Endothelial cell of umbilical vein (primary cell): ENCODE measurements at regions not wholly inside any gene's neighbourhood (a gene's known extent, or its start where the extent isn't known, plus 50 kb on each side); places are given as distances from the start of the nearest gene placed in this dataset.

Experiments used
- BruUV-seq: library from RNA; stranded (reverse); fragments of 400-500 nt; replicated peaks from 2 replicates; lab custom pipeline; 2021; lab: Mats Ljungman, UMichigan
- CTCF ChIA-PET: fragments of 300-600, 350-600 bp; sonication (Branson Sonifier 250); formaldehyde crosslinking; loops from one replicate; lab custom pipeline; 2021; ENCODE audit warnings: antibody characterized with exemption, inconsistent platforms; lab: Charles Lee
- POLR2A ChIA-PET: fragments of 300-600, 350-600 bp; sonication (Branson Sonifier 250); formaldehyde crosslinking; loops from one replicate; lab custom pipeline; 2021; ENCODE audit warnings: antibody characterized with exemption, inconsistent platforms; lab: Charles Lee
- DNase-seq: peaks from one replicate; pipeline ENCODE4 v3.0.0-alpha.2; 2011; ENCODE audit warnings: low read depth, low spot score
- FAIRE-seq: peaks from 2 replicates; lab custom pipeline; 2011; peaks lifted over from hg19 to GRCh38; lab: Jason Lieb, UNC
- H2AFZ ChIP-seq: 2 replicates; pipeline ENCODE4 v1.6.0; 2012; ENCODE audit warnings: low read depth, low read length, control low read depth, inconsistent platforms
- H3K27ac ChIP-seq: 2 replicates; pipeline ENCODE4 v1.5.1; 2011; ENCODE audit warnings: low read depth, mild to moderate bottlenecking, control low read depth, low read length, moderate library complexity; ENCODE audit not compliant: insufficient read depth
- H3K27me3 ChIP-seq, 2 experiments: 2 replicates each; pipeline versions ENCODE4 v1.6.0 to v1.6.1; 2011; ENCODE audit warnings: low read length in 2 of 2, mixed read lengths in 1 of 2; ENCODE audit not compliant: control insufficient read depth in 2 of 2, insufficient read depth in 2 of 2
- H3K36me3 ChIP-seq, 2 experiments: 2 replicates in 1 of 2; 3 replicates in 1 of 2; pipeline ENCODE4 v1.5.1; 2011; ENCODE audit warnings: low read length in 2 of 2, mild to moderate bottlenecking in 1 of 2, moderate library complexity in 1 of 2; ENCODE audit not compliant: control insufficient read depth in 2 of 2, insufficient read depth in 2 of 2; ENCODE audit errors: extremely low read depth in 1 of 2
- H3K4me1 ChIP-seq: 3 replicates; pipeline ENCODE4 v1.5.1; 2011; ENCODE audit warnings: mild to moderate bottlenecking, low read length; ENCODE audit not compliant: control insufficient read depth, insufficient read depth; ENCODE audit errors: extremely low read depth
- H3K4me2 ChIP-seq: 2 replicates; pipeline ENCODE4 v1.6.1; 2011; ENCODE audit warnings: low read length, control low read depth, mixed read lengths; ENCODE audit not compliant: insufficient read depth
- H3K4me3 ChIP-seq, 3 experiments: fragments of 200-600 bp in 1 of 3; sonication (generic), shearing (Covaris generic) in 1 of 3; replicated peaks in 1 of 3; 2 replicates each; pipeline ENCODE4 v1.5.1; 2011 to 2016; ENCODE audit warnings: control low read depth in 3 of 3, low read length in 3 of 3, mild to moderate bottlenecking in 2 of 3, inconsistent platforms in 1 of 3, low read depth in 1 of 3, moderate library complexity in 1 of 3; ENCODE audit not compliant: insufficient read depth in 1 of 3
- H3K79me2 ChIP-seq: 2 replicates; pipeline ENCODE4 v1.6.0; 2012; ENCODE audit warnings: low read length, inconsistent platforms; ENCODE audit not compliant: control insufficient read depth, insufficient read depth
- H3K9ac ChIP-seq: replicated peaks from 2 replicates; pipeline ENCODE3; 2011; ENCODE audit warnings: low read length, control low read depth; ENCODE audit not compliant: insufficient read depth; ENCODE audit errors: extremely low read depth
- H3K9me1 ChIP-seq: replicated peaks from 3 replicates; pipeline ENCODE4 v1.6.0; 2011; ENCODE audit warnings: mild to moderate bottlenecking, low read length; ENCODE audit not compliant: control insufficient read depth, insufficient read depth; ENCODE audit errors: extremely low read depth
- H3K9me3 ChIP-seq: replicated peaks from 2 replicates; pipeline ENCODE4 v1.5.1; 2012; ENCODE audit warnings: low read length, inconsistent platforms; ENCODE audit not compliant: control insufficient read depth, insufficient read depth
- H4K20me1 ChIP-seq: replicated peaks from 2 replicates; pipeline ENCODE3; 2011; ENCODE audit warnings: mild to moderate bottlenecking, low read length; ENCODE audit not compliant: control insufficient read depth, insufficient read depth; ENCODE audit errors: extremely low read depth
- EZH2 ChIP-seq: IDR thresholded peaks from 2 replicates; pipeline ENCODE4 v1.6.1; 2012; ENCODE audit warnings: borderline replicate concordance, low read depth, mild to moderate bottlenecking, moderate library complexity, low read length, inconsistent platforms; ENCODE audit not compliant: severe bottlenecking
- FOS ChIP-seq: IDR thresholded peaks from 2 replicates; pipeline ENCODE4 v1.6.1; 2011; ENCODE audit warnings: mild to moderate bottlenecking, low read length, moderate library complexity, borderline replicate concordance; ENCODE audit not compliant: insufficient read depth
- JUN ChIP-seq: IDR thresholded peaks from 2 replicates; pipeline ENCODE4 v1.6.1; 2011; ENCODE audit warnings: borderline replicate concordance, low read depth; ENCODE audit not compliant: insufficient read length, insufficient read depth
- MYC ChIP-seq: IDR thresholded peaks from one replicate; pipeline ENCODE4 v1.6.1; 2011; ENCODE audit warnings: mild to moderate bottlenecking, low read depth, low read length
- POLR2A ChIP-seq: IDR thresholded peaks from 2 replicates; pipeline ENCODE4 v1.6.1; 2012; ENCODE audit warnings: low read depth, mild to moderate bottlenecking, control low read depth, low read length
- POLR2AphosphoS5 ChIP-seq: IDR thresholded peaks from 2 replicates; pipeline ENCODE4 v1.6.1; 2012; ENCODE audit warnings: low read depth, mild to moderate bottlenecking, control low read depth, low read length, moderate library complexity; ENCODE audit not compliant: insufficient read depth
- dilution Hi-C: fragments of 300-500 bp; cut with MboI; formaldehyde crosslinking; loops from one replicate; pipeline ENCODE4 v1.15.0; 2019; ENCODE audit warnings: low sequenced_read_pairs; ENCODE audit not compliant: extremely low pct_ligation_motif_present
- intact Hi-C: fragments of 100-400 bp; cut with micrococcal nuclease; formaldehyde crosslinking; loops from one replicate; pipeline ENCODE4 v1.10.0; 2022
- TF ChIP-seq, protein P1 (sequence below): IDR thresholded peaks from 2 replicates; pipeline ENCODE4 v1.6.1; 2011; ENCODE audit not compliant: insufficient read depth, insufficient read length
- TF ChIP-seq, protein P2 (sequence below), 2 donors: IDR thresholded peaks; 1 replicate in 1 of 2; 2 replicates in 1 of 2; pipeline ENCODE4 v1.5.1; 2011; ENCODE audit warnings: low read length in 2 of 2, mild to moderate bottlenecking in 2 of 2, moderate library complexity in 2 of 2, control low read depth in 1 of 2, inconsistent platforms in 1 of 2, low read depth in 1 of 2; ENCODE audit not compliant: insufficient read depth in 1 of 2; ENCODE audit errors: extremely low read depth in 1 of 2

DNA sequence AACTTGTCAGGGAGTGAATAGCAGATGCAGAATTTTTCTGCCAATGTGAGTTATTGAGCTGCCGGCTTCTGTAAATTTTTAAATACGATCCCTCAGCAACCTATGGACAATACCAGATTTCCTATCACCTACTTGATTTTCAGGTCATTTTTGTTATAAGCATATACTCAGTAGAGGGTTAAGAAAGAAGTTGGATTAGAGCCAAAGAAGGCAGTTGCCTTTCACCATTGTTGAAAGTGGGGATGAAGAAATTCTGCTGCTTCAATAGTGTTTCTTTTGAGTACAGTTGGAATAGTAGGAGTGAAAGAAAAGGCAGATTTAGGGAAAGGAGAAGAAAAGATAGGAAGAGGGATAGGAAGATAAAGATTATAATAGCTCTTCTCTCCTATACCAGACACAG, 197.1 kb downstream of the ATP23 start:
- Histone ChIP-seq H3K4me3 (no peak overlapping the region), H4K20me1 (no peaks in the 10 kb centered on the region), H3K9ac (no peak overlapping the region), H3K27me3 (peaks cover 0 to under 1% of the 10 kb centered on the region in 2 experiments), H3K9me3 (no peaks in the 10 kb centered on the region), H3K4me2 (no peak overlapping the region), H3K4me1 (no peaks in the 10 kb centered on the region), H3K27ac (no peak overlapping the region), H2AFZ (no peak overlapping the region), H3K9me1 (no peaks in the 10 kb centered on the region), H3K36me3 (no peaks in the 10 kb centered on the region), H3K79me2 (no peaks in the 10 kb centered on the region)
- TF ChIP-seq, protein P1, sequence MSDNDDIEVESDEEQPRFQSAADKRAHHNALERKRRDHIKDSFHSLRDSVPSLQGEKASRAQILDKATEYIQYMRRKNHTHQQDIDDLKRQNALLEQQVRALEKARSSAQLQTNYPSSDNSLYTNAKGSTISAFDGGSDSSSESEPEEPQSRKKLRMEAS: no peak
- TF ChIP-seq JUN: no peak
- TF ChIP-seq EZH2: no peak
- ChIA-PET POLR2A (no interaction called here), CTCF (no interaction called here)
- BruUV-seq: no TSS peak
- dilution Hi-C loops: no loop called here
- DNase-seq (peak; percentile 9), FAIRE-seq (no peak)
- intact Hi-C loops: no loop called here

DNA sequence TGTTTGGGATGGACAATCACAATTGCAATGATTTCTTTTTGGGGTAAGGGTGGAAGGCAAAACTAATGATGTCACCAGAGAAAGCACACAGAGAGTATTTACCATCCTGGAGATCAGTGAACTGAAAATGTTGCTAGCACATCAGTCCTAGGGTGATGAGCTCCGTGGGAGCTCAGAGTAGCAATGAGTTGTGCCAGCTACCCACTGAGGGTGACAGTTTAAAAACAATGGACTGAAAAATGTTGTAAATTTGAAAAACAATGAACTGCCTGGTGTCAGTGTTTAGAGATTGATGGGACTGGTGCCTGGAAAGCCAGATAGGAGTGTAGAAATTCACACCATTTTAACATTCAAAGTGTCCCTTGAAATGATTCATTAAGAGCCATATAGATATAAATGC, 198.5 kb downstream of the ATP23 start:
- H3K79me2 ChIP-seq: no peaks in the 10 kb centered on the region
- BruUV-seq: no TSS peak
- H3K9me1 ChIP-seq: no peaks in the 10 kb centered on the region
- H4K20me1 ChIP-seq: no peaks in the 10 kb centered on the region
- no peak overlapping the region for H2AFZ ChIP-seq
- H3K27me3 ChIP-seq: peaks cover 0 to 2% of the 10 kb centered on the region in 2 experiments
- no peak overlapping the region for H3K9ac ChIP-seq
- DNase-seq (no peak), FAIRE-seq (no peak)
- intact Hi-C loops (no loop called here), dilution Hi-C loops (no loop called here)
- CTCF ChIA-PET: interaction anchor here (0.9 kb wide), 1 partner anchor 11 kb away, joined by 3 read pairs; no protein-coding TSS in a partner anchor
- no peak overlapping the region for H3K4me2 ChIP-seq
- no peaks in the 10 kb centered on the region for H3K36me3 ChIP-seq
- H3K9me3 ChIP-seq: no peaks in the 10 kb centered on the region
- no peaks in the 10 kb centered on the region for H3K4me1 ChIP-seq
- POLR2A ChIA-PET: no interaction called here
- H3K27ac ChIP-seq: no peak overlapping the region
- TF ChIP-seq MYC: no peak
- no peak for TF ChIP-seq FOS
- TF ChIP-seq EZH2: no peak
- TF ChIP-seq POLR2A: no peak
- no peak for TF ChIP-seq POLR2AphosphoS5
- TF ChIP-seq, protein P2, sequence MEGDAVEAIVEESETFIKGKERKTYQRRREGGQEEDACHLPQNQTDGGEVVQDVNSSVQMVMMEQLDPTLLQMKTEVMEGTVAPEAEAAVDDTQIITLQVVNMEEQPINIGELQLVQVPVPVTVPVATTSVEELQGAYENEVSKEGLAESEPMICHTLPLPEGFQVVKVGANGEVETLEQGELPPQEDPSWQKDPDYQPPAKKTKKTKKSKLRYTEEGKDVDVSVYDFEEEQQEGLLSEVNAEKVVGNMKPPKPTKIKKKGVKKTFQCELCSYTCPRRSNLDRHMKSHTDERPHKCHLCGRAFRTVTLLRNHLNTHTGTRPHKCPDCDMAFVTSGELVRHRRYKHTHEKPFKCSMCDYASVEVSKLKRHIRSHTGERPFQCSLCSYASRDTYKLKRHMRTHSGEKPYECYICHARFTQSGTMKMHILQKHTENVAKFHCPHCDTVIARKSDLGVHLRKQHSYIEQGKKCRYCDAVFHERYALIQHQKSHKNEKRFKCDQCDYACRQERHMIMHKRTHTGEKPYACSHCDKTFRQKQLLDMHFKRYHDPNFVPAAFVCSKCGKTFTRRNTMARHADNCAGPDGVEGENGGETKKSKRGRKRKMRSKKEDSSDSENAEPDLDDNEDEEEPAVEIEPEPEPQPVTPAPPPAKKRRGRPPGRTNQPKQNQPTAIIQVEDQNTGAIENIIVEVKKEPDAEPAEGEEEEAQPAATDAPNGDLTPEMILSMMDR (IDR thresholded peaks at IDR 0.05; ENCODE audit: extremely low read depth in 1 of 2, insufficient read depth in 1 of 2, low read depth in 1 of 2, low read length in 2 of 2): no peak
- TF ChIP-seq, protein P1: no peak
- no peak overlapping the region for H3K4me3 ChIP-seq
